ENCODE measurements at regions not wholly inside any gene's neighbourhood (a gene's known extent, or its start where the extent isn't known, plus 50 kb on each side); places are given as distances from the start of the nearest gene placed in this dataset.

GRCh38 chr1:209059376-209059775, 524.1 kb upstream of the CAMK1G start:
- ATAC-seq (ENCODE audit: low read depth): no peak
- no peak for TF ChIP-seq CTCF (IDR thresholded peaks at IDR 0.05; ENCODE audit: poor library complexity, severe bottlenecking)
- Histone ChIP-seq H3K9me3 (ENCODE audit: severe bottlenecking) (no peaks in the 10 kb centered on the region), H3K36me3 (ENCODE audit: low read depth) (no peaks in the 10 kb centered on the region), H3K4me1 (ENCODE audit: insufficient read depth, poor library complexity, severe bottlenecking) (no peaks in the 10 kb centered on the region), H3K4me3 (ENCODE audit: severe bottlenecking) (no peak overlapping the region), H3K27ac (ENCODE audit: poor library complexity, severe bottlenecking) (no peak overlapping the region), H3K27me3 (ENCODE audit: insufficient read depth, poor library complexity, severe bottlenecking) (no peaks in the 10 kb centered on the region)
- no peak for DNase-seq (ENCODE audit: low spot score)

GRCh38 chr1:209059981-209060380, 523.5 kb upstream of the CAMK1G start:
- DNase-seq (ENCODE audit: low spot score): no peak
- H3K9me3 ChIP-seq (ENCODE audit: severe bottlenecking): no peaks in the 10 kb centered on the region
- H3K36me3 ChIP-seq (ENCODE audit: low read depth): no peaks in the 10 kb centered on the region
- H3K27ac ChIP-seq (ENCODE audit: poor library complexity, severe bottlenecking): no peak overlapping the region
- H3K4me3 ChIP-seq (ENCODE audit: severe bottlenecking): no peak overlapping the region
- ATAC-seq (ENCODE audit: low read depth): no peak
- H3K27me3 ChIP-seq (ENCODE audit: insufficient read depth, poor library complexity, severe bottlenecking): no peaks in the 10 kb centered on the region
- no peaks in the 10 kb centered on the region for H3K4me1 ChIP-seq (ENCODE audit: insufficient read depth, poor library complexity, severe bottlenecking)
- no peak for TF ChIP-seq CTCF (IDR thresholded peaks at IDR 0.05; ENCODE audit: poor library complexity, severe bottlenecking)

DNA sequence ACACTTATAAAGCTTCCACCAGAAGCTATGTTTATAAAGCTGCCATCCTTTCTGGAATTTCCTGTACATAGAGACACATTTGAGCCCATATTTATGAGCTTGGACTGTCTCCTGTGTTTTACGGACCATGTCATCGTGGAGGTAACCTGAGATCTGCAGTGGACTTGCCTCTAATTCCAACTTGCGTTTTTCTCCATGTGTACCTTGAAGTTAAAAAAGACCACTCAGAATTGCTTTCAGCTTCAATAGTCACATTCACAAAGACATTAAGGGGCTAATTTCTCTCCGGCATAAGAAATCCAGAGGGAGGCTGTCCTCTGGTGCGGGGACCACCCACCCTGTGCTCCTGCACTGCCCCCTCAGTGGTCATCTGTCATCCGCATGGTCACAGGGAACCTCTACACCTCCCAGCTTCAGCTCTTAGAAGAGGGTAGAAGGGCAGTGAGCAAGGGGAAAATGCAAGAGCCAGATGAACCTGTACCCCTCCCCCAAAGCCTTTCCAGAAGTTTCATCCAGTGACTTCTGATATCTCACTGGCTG, 521.4 kb upstream of the CAMK1G start:
- no peaks in the 10 kb centered on the region for H3K36me3 ChIP-seq (ENCODE audit: low read depth)
- TF ChIP-seq CTCF (IDR thresholded peaks at IDR 0.05; ENCODE audit: poor library complexity, severe bottlenecking): no peak
- no peaks in the 10 kb centered on the region for H3K9me3 ChIP-seq (ENCODE audit: severe bottlenecking)
- ATAC-seq (ENCODE audit: low read depth) (no peak), DNase-seq (ENCODE audit: low spot score) (no peak)
- H3K27me3 ChIP-seq (ENCODE audit: insufficient read depth, poor library complexity, severe bottlenecking): no peaks in the 10 kb centered on the region
- H3K4me1 ChIP-seq (ENCODE audit: insufficient read depth, poor library complexity, severe bottlenecking): no peaks in the 10 kb centered on the region
- H3K27ac ChIP-seq (ENCODE audit: poor library complexity, severe bottlenecking): no peak overlapping the region
- H3K4me3 ChIP-seq (ENCODE audit: severe bottlenecking): no peak overlapping the region

- no peaks in the 10 kb centered on the region for H3K27me3 ChIP-seq (ENCODE audit: insufficient read depth, poor library complexity, severe bottlenecking)
- H3K9me3 ChIP-seq (ENCODE audit: severe bottlenecking): no peaks in the 10 kb centered on the region
- TF ChIP-seq CTCF (IDR thresholded peaks at IDR 0.05; ENCODE audit: poor library complexity, severe bottlenecking): no peak
- DNase-seq (ENCODE audit: low spot score) (no peak), ATAC-seq (ENCODE audit: low read depth) (no peak)
- H3K27ac ChIP-seq (ENCODE audit: poor library complexity, severe bottlenecking): no peak overlapping the region
- H3K4me1 ChIP-seq (ENCODE audit: insufficient read depth, poor library complexity, severe bottlenecking): no peaks in the 10 kb centered on the region
- no peak overlapping the region for H3K4me3 ChIP-seq (ENCODE audit: severe bottlenecking)
- H3K36me3 ChIP-seq (ENCODE audit: low read depth): no peaks in the 10 kb centered on the region
Measured at GRCh38 chr1:209062863-209063262, 520.7 kb upstream of the CAMK1G start.

GRCh38 chr1:209063767-209064659, 519.5 kb upstream of the CAMK1G start:
- H3K36me3 ChIP-seq (ENCODE audit: low read depth): no peaks in the 10 kb centered on the region
- no peaks in the 10 kb centered on the region for H3K27me3 ChIP-seq (ENCODE audit: insufficient read depth, poor library complexity, severe bottlenecking)
- no peak overlapping the region for H3K27ac ChIP-seq (ENCODE audit: poor library complexity, severe bottlenecking)
- H3K4me3 ChIP-seq (ENCODE audit: severe bottlenecking): no peak overlapping the region
- H3K9me3 ChIP-seq (ENCODE audit: severe bottlenecking): no peaks in the 10 kb centered on the region
- no peak for TF ChIP-seq CTCF (IDR thresholded peaks at IDR 0.05; ENCODE audit: poor library complexity, severe bottlenecking)
- ATAC-seq (ENCODE audit: low read depth) (no peak), DNase-seq (ENCODE audit: low spot score) (no peak)
- no peaks in the 10 kb centered on the region for H3K4me1 ChIP-seq (ENCODE audit: insufficient read depth, poor library complexity, severe bottlenecking)

All from RWPE2 (cell line).